Vagina (tissue), 2 donors: ENCODE measurements at regions not wholly inside any gene's neighbourhood (a gene's known extent, or its start where the extent isn't known, plus 50 kb on each side); places are given as distances from the start of the nearest gene placed in this dataset.

Source experiments
- DNase-seq, 2 donors: peaks; one replicate each; pipeline ENCODE4 v3.0.0-alpha.2; 2017; ENCODE audit errors: extremely low spot score in 2 of 2
- H3K27ac ChIP-seq: fragments of 200-600 bp; sonication (generic); one replicate; pipeline ENCODE4 v1.5.1; 2019
- H3K27me3 ChIP-seq: fragments of 200-600 bp; sonication (generic); one replicate; pipeline ENCODE4 v1.5.1; 2019
- H3K36me3 ChIP-seq, 2 donors: fragments of 200-600 bp; sonication (generic); one replicate each; pipeline ENCODE4 v1.5.1; 2017 to 2019
- H3K4me1 ChIP-seq: fragments of 200-600 bp; sonication (generic); one replicate; pipeline ENCODE4 v1.5.1; 2019
- H3K4me3 ChIP-seq, 2 donors: fragments of 200-600 bp; sonication (generic); 1 replicate in 1 of 2; 2 replicates in 1 of 2; pipeline ENCODE4 v1.5.1; 2016 to 2019
- H3K9me3 ChIP-seq: fragments of 200-600 bp; sonication (generic); one replicate; pipeline ENCODE4 v1.5.1; 2019
- POLR2A ChIP-seq, 2 donors: fragments of 450-650 bp; IDR thresholded peaks; one replicate each; pipeline ENCODE4 v1.6.1; 2017; ENCODE audit warnings: antibody characterized with exemption in 2 of 2, mild to moderate bottlenecking in 2 of 2, moderate library complexity in 2 of 2
- POLR2AphosphoS5 ChIP-seq, 2 donors: sonication (generic); formaldehyde crosslinking; IDR thresholded peaks; one replicate each; pipeline ENCODE4 v1.9.0; 2017; ENCODE audit warnings: antibody characterized with exemption in 2 of 2, mild to moderate bottlenecking in 2 of 2, low read depth in 1 of 2; ENCODE audit not compliant: insufficient read depth in 1 of 2
- intact Hi-C: fragments of 100-400 bp; cut with DNase I; formaldehyde crosslinking; loops from one replicate; pipeline ENCODE4 v1.15.1; 2023
- TF ChIP-seq, protein P1 (sequence below), 3 experiments: fragments of 450-650 bp in 2 of 3; fragments of 200-600 bp in 1 of 3; sonication (generic) in 1 of 3; IDR thresholded peaks; one replicate each; pipeline ENCODE4 v1.5.1; 2017 to 2019; ENCODE audit warnings: antibody characterized with exemption in 3 of 3, mild to moderate bottlenecking in 2 of 3, moderate library complexity in 2 of 3

DNA sequence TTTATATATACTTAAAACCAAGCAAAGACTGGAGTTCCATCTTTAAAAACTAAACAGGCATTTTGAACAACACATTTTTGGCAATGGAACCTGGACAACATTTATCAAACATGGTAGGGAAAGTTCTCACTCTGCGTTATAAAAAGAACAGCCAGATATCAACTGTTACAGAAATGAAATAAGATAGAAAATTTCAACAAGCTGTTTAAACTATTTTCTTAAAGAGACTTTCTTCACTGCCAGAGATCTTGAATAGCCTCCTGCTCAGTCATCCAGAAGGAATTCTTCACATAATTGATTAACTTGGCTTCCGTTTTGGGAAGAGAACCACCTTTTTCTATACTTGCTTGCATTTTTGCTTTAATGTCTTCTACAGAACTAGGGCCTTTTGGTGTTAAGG lies 166.0 kb upstream of the PIK3C3 start:
- intact Hi-C loops, result no loop called here
- DNase-seq, result no peak
- no peaks in the 10 kb centered on the region for H3K9me3 ChIP-seq
- H3K4me3 ChIP-seq, result no peak overlapping the region
- H3K4me1 ChIP-seq, result no peaks in the 10 kb centered on the region
- no peak overlapping the region for H3K27ac ChIP-seq
- TF ChIP-seq POLR2AphosphoS5 (IDR thresholded peaks at IDR 0.05; ENCODE audit: insufficient read depth in 1 of 2, low read depth in 1 of 2) (no peak), POLR2A (IDR thresholded peaks at IDR 0.05) (no peak)
- TF ChIP-seq, protein P1, sequence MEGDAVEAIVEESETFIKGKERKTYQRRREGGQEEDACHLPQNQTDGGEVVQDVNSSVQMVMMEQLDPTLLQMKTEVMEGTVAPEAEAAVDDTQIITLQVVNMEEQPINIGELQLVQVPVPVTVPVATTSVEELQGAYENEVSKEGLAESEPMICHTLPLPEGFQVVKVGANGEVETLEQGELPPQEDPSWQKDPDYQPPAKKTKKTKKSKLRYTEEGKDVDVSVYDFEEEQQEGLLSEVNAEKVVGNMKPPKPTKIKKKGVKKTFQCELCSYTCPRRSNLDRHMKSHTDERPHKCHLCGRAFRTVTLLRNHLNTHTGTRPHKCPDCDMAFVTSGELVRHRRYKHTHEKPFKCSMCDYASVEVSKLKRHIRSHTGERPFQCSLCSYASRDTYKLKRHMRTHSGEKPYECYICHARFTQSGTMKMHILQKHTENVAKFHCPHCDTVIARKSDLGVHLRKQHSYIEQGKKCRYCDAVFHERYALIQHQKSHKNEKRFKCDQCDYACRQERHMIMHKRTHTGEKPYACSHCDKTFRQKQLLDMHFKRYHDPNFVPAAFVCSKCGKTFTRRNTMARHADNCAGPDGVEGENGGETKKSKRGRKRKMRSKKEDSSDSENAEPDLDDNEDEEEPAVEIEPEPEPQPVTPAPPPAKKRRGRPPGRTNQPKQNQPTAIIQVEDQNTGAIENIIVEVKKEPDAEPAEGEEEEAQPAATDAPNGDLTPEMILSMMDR (IDR thresholded peaks at IDR 0.05), result no peak
- H3K36me3 ChIP-seq, result no peaks in the 10 kb centered on the region
- H3K27me3 ChIP-seq, result no peaks in the 10 kb centered on the region

DNA sequence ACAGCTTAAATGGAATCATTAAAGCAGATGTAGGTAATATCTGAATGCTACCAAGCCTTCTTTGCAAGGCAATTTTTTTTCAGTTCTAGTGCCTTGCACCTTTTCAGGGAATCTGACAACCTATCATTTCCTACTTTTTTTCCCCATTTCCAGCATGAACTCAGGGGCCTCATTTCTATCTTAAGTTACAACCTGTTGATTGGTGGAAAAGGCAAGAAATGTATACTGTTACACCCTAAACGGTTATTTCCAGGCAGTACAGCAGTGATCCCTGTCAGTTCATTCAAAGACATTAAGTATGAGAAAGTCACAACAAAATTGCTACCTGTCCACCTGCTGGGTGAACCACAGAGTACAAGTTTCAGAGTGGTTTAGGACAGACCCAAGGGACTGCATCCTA lies 171.2 kb upstream of the PIK3C3 start:
- TF ChIP-seq, protein P1 (IDR thresholded peaks at IDR 0.05), result no peak
- TF ChIP-seq POLR2A (IDR thresholded peaks at IDR 0.05), result no peak
- TF ChIP-seq POLR2AphosphoS5 (IDR thresholded peaks at IDR 0.05; ENCODE audit: insufficient read depth in 1 of 2, low read depth in 1 of 2), result no peak
- H3K27ac ChIP-seq, result no peak overlapping the region
- no peaks in the 10 kb centered on the region for H3K27me3 ChIP-seq
- no peaks in the 10 kb centered on the region for H3K9me3 ChIP-seq
- no peaks in the 10 kb centered on the region for H3K36me3 ChIP-seq
- intact Hi-C loops, result no loop called here
- no peaks in the 10 kb centered on the region for H3K4me1 ChIP-seq
- no peak overlapping the region for H3K4me3 ChIP-seq
- DNase-seq, result no peak

GRCh38 chr18:41783065-41783818 lies 171.8 kb upstream of the PIK3C3 start:
- H3K27ac ChIP-seq, result no peak overlapping the region
- no peaks in the 10 kb centered on the region for H3K27me3 ChIP-seq
- intact Hi-C loops, result no loop called here
- H3K9me3 ChIP-seq, result no peaks in the 10 kb centered on the region
- no peak for DNase-seq
- no peaks in the 10 kb centered on the region for H3K4me1 ChIP-seq
- TF ChIP-seq POLR2A (IDR thresholded peaks at IDR 0.05), result no peak
- TF ChIP-seq POLR2AphosphoS5 (IDR thresholded peaks at IDR 0.05; ENCODE audit: insufficient read depth in 1 of 2, low read depth in 1 of 2), result no peak
- TF ChIP-seq, protein P1 (IDR thresholded peaks at IDR 0.05), result no peak
- no peak overlapping the region for H3K4me3 ChIP-seq
- H3K36me3 ChIP-seq, result no peaks in the 10 kb centered on the region

DNA sequence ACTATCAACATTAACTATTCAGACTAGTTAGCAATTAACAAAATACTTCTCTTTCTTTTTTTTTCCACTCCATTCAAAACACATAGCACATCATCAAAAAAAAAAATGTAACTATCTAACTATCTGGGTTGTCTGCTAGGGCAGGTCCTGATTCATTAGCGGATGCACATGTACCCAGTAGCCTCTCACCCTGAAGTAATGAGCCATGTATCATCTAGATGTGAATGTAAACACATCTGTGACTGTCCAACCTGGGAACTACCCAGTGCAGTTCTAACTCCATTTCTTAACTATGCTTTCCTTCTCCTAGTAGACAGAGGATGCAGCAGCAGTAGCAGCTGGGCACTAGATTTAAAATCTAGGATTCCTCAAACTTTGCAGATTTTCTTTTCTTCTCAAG lies 183.1 kb upstream of the PIK3C3 start:
- intact Hi-C loops, result no loop called here
- Histone ChIP-seq H3K4me3 (no peak overlapping the region), H3K27me3 (no peaks in the 10 kb centered on the region), H3K9me3 (no peaks in the 10 kb centered on the region), H3K36me3 (no peaks in the 10 kb centered on the region), H3K4me1 (no peaks in the 10 kb centered on the region), H3K27ac (no peak overlapping the region)
- TF ChIP-seq POLR2AphosphoS5 (IDR thresholded peaks at IDR 0.05; ENCODE audit: insufficient read depth in 1 of 2, low read depth in 1 of 2), result no peak
- TF ChIP-seq, protein P1 (IDR thresholded peaks at IDR 0.05), result no peak
- no peak for TF ChIP-seq POLR2A (IDR thresholded peaks at IDR 0.05)
- no peak for DNase-seq

- H3K36me3 ChIP-seq, result no peaks in the 10 kb centered on the region
- intact Hi-C loops, result no loop called here
- no peak overlapping the region for H3K27ac ChIP-seq
- no peak for DNase-seq
- TF ChIP-seq, protein P1 (IDR thresholded peaks at IDR 0.05), result no peak
- no peak for TF ChIP-seq POLR2A (IDR thresholded peaks at IDR 0.05)
- TF ChIP-seq POLR2AphosphoS5 (IDR thresholded peaks at IDR 0.05; ENCODE audit: insufficient read depth in 1 of 2, low read depth in 1 of 2), result no peak
- H3K9me3 ChIP-seq, result no peaks in the 10 kb centered on the region
- no peaks in the 10 kb centered on the region for H3K27me3 ChIP-seq
- H3K4me3 ChIP-seq, result no peak overlapping the region
- H3K4me1 ChIP-seq, result no peaks in the 10 kb centered on the region
Measured at GRCh38 chr18:41769265-41769664, 185.8 kb upstream of the PIK3C3 start.
